ENCODE measurements at regions not wholly inside any gene's neighbourhood (a gene's known extent, or its start where the extent isn't known, plus 50 kb on each side); places are given as distances from the start of the nearest gene placed in this dataset.

GRCh38 chr5:98349990-98350365 is 423.5 kb upstream of the RGMB start (continued):
- TF ChIP-seq CREB1 (IDR thresholded peaks at IDR 0.05), result no peak

GRCh38 chr5:98354922-98355321 is 418.5 kb upstream of the RGMB start:
- TF ChIP-seq SP1 (IDR thresholded peaks at IDR 0.05; ENCODE audit: low read depth, low read length) (no peak), GABPA (IDR thresholded peaks at IDR 0.05; ENCODE audit: borderline replicate concordance, insufficient read depth, low read length) (no peak)
- no peaks in the 10 kb centered on the region for H4K20me1 ChIP-seq (replicated peaks in 1 of 2; ENCODE audit: control insufficient read depth in 1 of 2, insufficient read depth in 2 of 2, low read length in 2 of 2)
- H3K18ac ChIP-seq (ENCODE audit: extremely low read depth, low read length), result no peak overlapping the region
- H3K79me2 ChIP-seq (ENCODE audit: control insufficient read depth in 1 of 2, insufficient read depth in 2 of 2, low read length in 2 of 2), result no peaks in the 10 kb centered on the region
- no peak overlapping the region for H4K91ac ChIP-seq (replicated peaks; ENCODE audit: insufficient read length, low read length)
- no peaks in the 10 kb centered on the region for H3K23me2 ChIP-seq (ENCODE audit: low read depth, low read length)
- ChIA-PET CTCF (ENCODE audit: partially characterized antibody) (interaction anchor here (0.9 to 1.5 kb wide), 2 partner anchors 1057 to 1058 kb away, joined by 3 read pairs; no protein-coding TSS in a partner anchor), POLR2A (ENCODE audit: partially characterized antibody) (no interaction called here)
- H3K36me3 ChIP-seq (ENCODE audit: control insufficient read depth in 2 of 4, insufficient read depth in 4 of 4, low read length in 3 of 4), result no peaks in the 10 kb centered on the region
- no peak overlapping the region for H2AK5ac ChIP-seq (ENCODE audit: low read depth, low read length)
- no peak overlapping the region for H3K56ac ChIP-seq (replicated peaks; ENCODE audit: insufficient read length, low read depth, low read length)
- H2BK15ac ChIP-seq (ENCODE audit: low read length), result no peak overlapping the region
- no peak overlapping the region for H2BK120ac ChIP-seq (replicated peaks; ENCODE audit: low read depth, low read length)
- no peak overlapping the region for H3K14ac ChIP-seq (ENCODE audit: insufficient read length)
- no peaks in the 10 kb centered on the region for H3K79me1 ChIP-seq (ENCODE audit: low read depth, low read length)
- 85% methylated on average over 2 of the region's 2 CpGs; no CpG with 5 or more reads in 1 of the 2 experiments for WGBS, 2 experiments (ENCODE audit: extremely low coverage in 1 of 2, insufficient coverage in 1 of 2, insufficient read length in 1 of 2, insufficient replicate concordance in 2 of 2, low coverage in 1 of 2, low lambda C conversion rate in 2 of 2, missing lambda C conversion rate in 1 of 2)
- no peak overlapping the region for H4K8ac ChIP-seq (ENCODE audit: extremely low read depth, insufficient read depth, low read length)
- no peak overlapping the region for H2AFZ ChIP-seq (ENCODE audit: low read length)
- H3K4me2 ChIP-seq (ENCODE audit: insufficient read depth in 1 of 2, low read depth in 2 of 2, low read length in 2 of 2), result no peak overlapping the region
- no peak overlapping the region for H2BK12ac ChIP-seq (ENCODE audit: low read depth, low read length)
- no peaks in the 10 kb centered on the region for H3K27me3 ChIP-seq (replicated peaks in 1 of 4; ENCODE audit: control insufficient read depth in 3 of 4, extremely low read depth in 1 of 4, insufficient read depth in 3 of 4, low read length in 3 of 4)
- no peak overlapping the region for H3K9ac ChIP-seq (replicated peaks in 1 of 4; ENCODE audit: extremely low read depth in 1 of 4, low read depth in 3 of 4, low read length in 3 of 4)
- H3K4me1 ChIP-seq (replicated peaks in 1 of 4; ENCODE audit: control insufficient read depth in 3 of 4, insufficient read depth in 4 of 4, low read length in 3 of 4), result no peaks in the 10 kb centered on the region
- DNase-seq (ENCODE audit: low read depth in 1 of 2, low spot score in 2 of 2) (no peak), FAIRE-seq (no peak)
- H4K5ac ChIP-seq (ENCODE audit: insufficient read length, low read depth, low read length), result no peak overlapping the region
- H2BK20ac ChIP-seq (ENCODE audit: low read length), result no peak overlapping the region
- no peak overlapping the region for H3K23ac ChIP-seq (ENCODE audit: insufficient read length)
- H3K9me3 ChIP-seq (ENCODE audit: insufficient read depth in 2 of 2, low read depth in 1 of 2, low read length in 1 of 2), result peaks cover 0 to 13% of the 10 kb centered on the region in 2 experiments; a peak in 3 of 4 replicates
- no peak overlapping the region for H3K27ac ChIP-seq (ENCODE audit: low read depth, low read length)
- no peak overlapping the region for H3K4ac ChIP-seq (replicated peaks; ENCODE audit: insufficient read length, low read depth, low read length)
- H2BK5ac ChIP-seq (ENCODE audit: low read depth, low read length), result no peak overlapping the region
- no peak overlapping the region for H3K4me3 ChIP-seq (ENCODE audit: extremely low read depth in 1 of 4, insufficient read depth in 2 of 4, low read depth in 3 of 4, low read length in 4 of 4)

Measured in H1 (cell line).